ENCODE measurements at regions not wholly inside any gene's neighbourhood (a gene's known extent, or its start where the extent isn't known, plus 50 kb on each side); places are given as distances from the start of the nearest gene placed in this dataset.

- no peak for TF ChIP-seq POLR2AphosphoS5 (IDR thresholded peaks at IDR 0.05)
- no peak for TF ChIP-seq CTCF (IDR thresholded peaks at IDR 0.05)
- TF ChIP-seq POLR2A (IDR thresholded peaks at IDR 0.05), result no peak
- TF ChIP-seq EP300 (IDR thresholded peaks at IDR 0.05), result no peak
Observed at GRCh38 chr21:32089766-32090165, 189.1 kb downstream of the MIS18A start.
